HCT116 (cell line): ENCODE measurements at regions not wholly inside any gene's neighbourhood (a gene's known extent, or its start where the extent isn't known, plus 50 kb on each side); places are given as distances from the start of the nearest gene placed in this dataset.

ENCODE experiments used
- ATAC-seq: fragments of 200-7000 bp; cut with Tn5 transposase; 2 replicates; pipeline ENCODE4 v1.9.1; 2020; ENCODE audit warnings: mild to moderate bottlenecking, moderate library complexity
- BruUV-seq: library from RNA; stranded (reverse); fragments of 400-500 nt; replicated peaks from 2 replicates; lab custom pipeline; 2021; lab: Mats Ljungman, UMichigan
- CTCF ChIA-PET: fragments of 300-600 bp; sonication (Branson Sonifier 250); formaldehyde crosslinking; loops from one replicate; lab custom pipeline; 2021; ENCODE audit warnings: antibody characterized with exemption; lab: Charles Lee
- POLR2A ChIA-PET: fragments of 300-600, 350-600 bp; sonication (Branson Sonifier 250); formaldehyde crosslinking; loops from one replicate; lab custom pipeline; 2021; ENCODE audit warnings: antibody characterized with exemption; lab: Charles Lee
- RAD21 ChIA-PET, 2 experiments: fragments of 300-600 bp; sonication (Branson Sonifier 250); formaldehyde crosslinking; loops; one replicate each; lab custom pipeline; 2023; ENCODE audit warnings: low total read pairs in 2 of 2; ENCODE audit not compliant: uncharacterized antibody in 2 of 2, unreplicated experiment in 2 of 2, low non-redundant PET in 1 of 2; lab: Charles Lee
- DNase-seq: peaks from one replicate; pipeline ENCODE4 v3.0.0-alpha.2; 2010; ENCODE audit warnings: low read depth, low spot score
- H2AFZ ChIP-seq: fragments of 200-600 bp; shearing (Covaris generic), sonication (generic); 2 replicates; pipeline ENCODE4 v1.6.1; 2017; ENCODE audit warnings: low read depth, mixed run types, mixed read lengths, antibody characterized with exemption, low read length; ENCODE audit not compliant: poor library complexity, severe bottlenecking
- H3K27ac ChIP-seq: 2 replicates; pipeline ENCODE4 v1.5.1; 2012; ENCODE audit warnings: low read depth, low read length
- H3K27me3 ChIP-seq: fragments of 200-600 bp; sonication (generic); 2 replicates; pipeline ENCODE4 v1.6.1; 2016; ENCODE audit warnings: mixed run types, low read length, mixed read lengths; ENCODE audit not compliant: insufficient read depth
- H3K36me3 ChIP-seq, 2 experiments: fragments of 200-500 bp in 1 of 2; fragments of 200-600 bp in 1 of 2; sonication (Bioruptor generic) in 1 of 2; sonication (generic) in 1 of 2; 2 replicates each; pipeline versions ENCODE4 v1.5.1 to v1.6.1; 2014 to 2016; ENCODE audit warnings: low read length in 2 of 2, inconsistent platforms in 1 of 2, mixed read lengths in 1 of 2, mixed run types in 1 of 2; ENCODE audit not compliant: insufficient read depth in 2 of 2, control insufficient read depth in 1 of 2
- H3K4me1 ChIP-seq, 2 experiments: fragments of 200-600 bp in 1 of 2; sonication (generic) in 1 of 2; 2 replicates each; pipeline versions ENCODE4 v1.5.1 to v1.6.1; 2012 to 2017; ENCODE audit warnings: low read length in 2 of 2, inconsistent platforms in 1 of 2, mild to moderate bottlenecking in 1 of 2, mixed read lengths in 1 of 2, mixed run types in 1 of 2, moderate library complexity in 1 of 2; ENCODE audit not compliant: insufficient read depth in 2 of 2, control insufficient read depth in 1 of 2
- H3K4me2 ChIP-seq: fragments of 200-600 bp; sonication (generic); 2 replicates; pipeline ENCODE4 v1.6.1; 2017; ENCODE audit warnings: mixed run types, low read length, mixed read lengths
- H3K4me3 ChIP-seq, 2 experiments: fragments of 200-600 bp in 1 of 2; sonication (generic) in 1 of 2; replicated peaks in 1 of 2; 2 replicates each; pipeline ENCODE4 v1.5.1; 2011 to 2016; ENCODE audit warnings: low read length in 2 of 2, control low read depth in 1 of 2, low read depth in 1 of 2, mild to moderate bottlenecking in 1 of 2, mixed read lengths in 1 of 2, mixed run types in 1 of 2
- H3K79me2 ChIP-seq: fragments of 200-600 bp; sonication (generic); 2 replicates; pipeline ENCODE4 v1.6.1; 2017; ENCODE audit warnings: mild to moderate bottlenecking, mixed run types, low read length, moderate library complexity, mixed read lengths; ENCODE audit not compliant: insufficient read depth
- H3K9ac ChIP-seq: fragments of 200-600 bp; sonication (generic); 2 replicates; pipeline ENCODE4 v1.6.1; 2016; ENCODE audit warnings: low read length, mixed read lengths
- H3K9me2 ChIP-seq: fragments of 200-600 bp; sonication (generic), shearing (Covaris generic); 2 replicates; pipeline ENCODE4 v1.6.1; 2017; ENCODE audit warnings: mixed run types, mild to moderate bottlenecking, moderate library complexity; ENCODE audit not compliant: insufficient read depth
- H3K9me3 ChIP-seq, 2 experiments: fragments of 200-500 bp in 1 of 2; fragments of 200-600 bp in 1 of 2; sonication (Bioruptor generic) in 1 of 2; sonication (generic) in 1 of 2; 2 replicates each; pipeline ENCODE4 v1.6.1; 2014 to 2017; ENCODE audit warnings: low read length in 2 of 2, mixed read lengths in 2 of 2, inconsistent platforms in 1 of 2, low read depth in 1 of 2, mild to moderate bottlenecking in 1 of 2, mixed run types in 1 of 2, moderate library complexity in 1 of 2; ENCODE audit not compliant: control insufficient read depth in 1 of 2, insufficient read depth in 1 of 2
- H4K20me1 ChIP-seq: fragments of 200-600 bp; sonication (generic), shearing (Covaris generic); 2 replicates; pipeline ENCODE4 v1.6.1; 2017; ENCODE audit warnings: mixed run types, mild to moderate bottlenecking, moderate library complexity; ENCODE audit not compliant: insufficient read depth
- CBX3 ChIP-seq: IDR thresholded peaks from 2 replicates; pipeline ENCODE4 v1.6.1; 2012; ENCODE audit warnings: low read depth
- CEBPB ChIP-seq: IDR thresholded peaks from 2 replicates; pipeline ENCODE4 v1.6.1; 2012; ENCODE audit warnings: low read depth
- EGR1 ChIP-seq: IDR thresholded peaks from 2 replicates; pipeline ENCODE4 v1.6.1; 2012; ENCODE audit warnings: low read depth
- ELF1 ChIP-seq: IDR thresholded peaks from 2 replicates; pipeline ENCODE4 v1.6.1; 2012; ENCODE audit warnings: low read depth, borderline replicate concordance
- EZH2 ChIP-seq: fragments of 200-600 bp; sonication (generic); IDR thresholded peaks from 2 replicates; pipeline ENCODE4 v1.6.1; 2017; ENCODE audit warnings: antibody characterized with exemption, mixed run types
- EZH2phosphoT487 ChIP-seq: fragments of 200-600 bp; IDR thresholded peaks from 2 replicates; pipeline ENCODE4 v1.6.1; 2018; ENCODE audit warnings: antibody characterized with exemption, borderline replicate concordance
- FOSL1 ChIP-seq: IDR thresholded peaks from 2 replicates; pipeline ENCODE4 v1.6.1; 2012; ENCODE audit warnings: low read depth
- JUND ChIP-seq: IDR thresholded peaks from 2 replicates; pipeline ENCODE4 v1.6.1; 2012
- RAD21 ChIP-seq: IDR thresholded peaks from 2 replicates; pipeline ENCODE4 v1.6.1; 2012; ENCODE audit warnings: low read depth, mild to moderate bottlenecking
- SP1 ChIP-seq: IDR thresholded peaks from 2 replicates; pipeline ENCODE4 v1.6.1; 2012; ENCODE audit warnings: low read depth
- SRF ChIP-seq: IDR thresholded peaks from 2 replicates; pipeline ENCODE4 v1.6.1; 2012; ENCODE audit warnings: low read depth
- TCF7L2 ChIP-seq: IDR thresholded peaks from 2 replicates; pipeline ENCODE4 v1.7.0; 2011; ENCODE audit warnings: borderline replicate concordance, inconsistent platforms; ENCODE audit not compliant: insufficient read depth, insufficient read length; ENCODE audit errors: extremely low read depth
- YY1 ChIP-seq: IDR thresholded peaks from 2 replicates; pipeline ENCODE4 v1.6.1; 2011; ENCODE audit warnings: low read length, low read depth, moderate library complexity, mild to moderate bottlenecking; ENCODE audit not compliant: insufficient replicate concordance; ENCODE audit errors: extremely low read depth
- ZFX ChIP-seq: fragments of 450-650 bp; IDR thresholded peaks from 2 replicates; pipeline ENCODE4 v1.6.1; 2017
- intact Hi-C: fragments of 100-400 bp; cut with micrococcal nuclease; formaldehyde crosslinking; loops from 2 replicates; pipeline ENCODE4 v1.10.0; 2022
- TF ChIP-seq, protein P1 (sequence below), 3 experiments: fragments of 200-600 bp in 1 of 3; sonication (generic) in 1 of 3; IDR thresholded peaks in 2 of 3; conservative IDR thresholded peaks in 1 of 3; 2 replicates each; pipeline ENCODE4 v1.5.1; 2012 to 2017; ENCODE audit warnings: low read depth in 2 of 3, low read length in 2 of 3, antibody characterized with exemption in 1 of 3, borderline replicate concordance in 1 of 3, control low read depth in 1 of 3, mild to moderate bottlenecking in 1 of 3, mixed read lengths in 1 of 3, mixed run types in 1 of 3, moderate library complexity in 1 of 3; ENCODE audit not compliant: insufficient read depth in 1 of 3
- TF ChIP-seq, protein P2 (sequence below): IDR thresholded peaks from 2 replicates; pipeline ENCODE4 v1.6.1; 2012
- TF ChIP-seq, protein P3 (sequence below): IDR thresholded peaks from 2 replicates; pipeline ENCODE4 v1.6.1; 2012
- TF ChIP-seq, protein P4 (sequence below): IDR thresholded peaks from 2 replicates; pipeline ENCODE4 v1.6.1; 2011; ENCODE audit warnings: mild to moderate bottlenecking, low read length, moderate library complexity; ENCODE audit not compliant: insufficient replicate concordance; ENCODE audit errors: extremely low read depth

DNA sequence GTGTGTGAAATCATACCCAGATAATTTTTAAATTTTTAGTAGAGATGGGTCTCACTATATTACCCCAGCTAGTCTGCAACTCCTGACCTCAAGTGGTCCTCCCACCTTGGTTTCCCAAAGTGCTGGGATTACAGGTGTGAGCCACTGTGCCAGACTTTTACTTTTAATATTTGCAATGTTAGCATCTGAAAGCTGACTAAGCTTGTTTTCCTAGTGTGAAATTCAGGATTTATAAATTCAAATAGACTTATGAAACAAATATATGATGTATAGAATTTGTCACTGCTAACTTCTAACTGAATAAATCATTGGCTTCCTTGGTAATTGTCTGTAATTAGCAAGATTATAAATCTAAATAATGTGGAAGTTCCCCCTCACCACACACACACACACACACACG is 58.8 kb upstream of the SLC22A23 start:
- Histone ChIP-seq H3K4me1 (peaks cover 22 to 36% of the 10 kb centered on the region in 2 experiments), H3K27me3 (no peaks in the 10 kb centered on the region)
- BruUV-seq: no TSS peak
- TF ChIP-seq, protein P1, sequence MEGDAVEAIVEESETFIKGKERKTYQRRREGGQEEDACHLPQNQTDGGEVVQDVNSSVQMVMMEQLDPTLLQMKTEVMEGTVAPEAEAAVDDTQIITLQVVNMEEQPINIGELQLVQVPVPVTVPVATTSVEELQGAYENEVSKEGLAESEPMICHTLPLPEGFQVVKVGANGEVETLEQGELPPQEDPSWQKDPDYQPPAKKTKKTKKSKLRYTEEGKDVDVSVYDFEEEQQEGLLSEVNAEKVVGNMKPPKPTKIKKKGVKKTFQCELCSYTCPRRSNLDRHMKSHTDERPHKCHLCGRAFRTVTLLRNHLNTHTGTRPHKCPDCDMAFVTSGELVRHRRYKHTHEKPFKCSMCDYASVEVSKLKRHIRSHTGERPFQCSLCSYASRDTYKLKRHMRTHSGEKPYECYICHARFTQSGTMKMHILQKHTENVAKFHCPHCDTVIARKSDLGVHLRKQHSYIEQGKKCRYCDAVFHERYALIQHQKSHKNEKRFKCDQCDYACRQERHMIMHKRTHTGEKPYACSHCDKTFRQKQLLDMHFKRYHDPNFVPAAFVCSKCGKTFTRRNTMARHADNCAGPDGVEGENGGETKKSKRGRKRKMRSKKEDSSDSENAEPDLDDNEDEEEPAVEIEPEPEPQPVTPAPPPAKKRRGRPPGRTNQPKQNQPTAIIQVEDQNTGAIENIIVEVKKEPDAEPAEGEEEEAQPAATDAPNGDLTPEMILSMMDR (IDR thresholded peaks at IDR 0.05 in 2 of 3, conservative IDR thresholded peaks at IDR 0.05 in 1 of 3; ENCODE audit: borderline replicate concordance in 1 of 3, insufficient read depth in 1 of 3, low read depth in 2 of 3, low read length in 2 of 3): no peak
- TF ChIP-seq TCF7L2 (no peak), ELF1 (no peak), EZH2phosphoT487 (no peak), CBX3 (no peak), EGR1 (no peak), CEBPB (no peak), SRF (no peak), RAD21 (no peak), FOSL1 (no peak), JUND (no peak), EZH2 (no peak), SP1 (no peak), ZFX (no peak), YY1 (no peak)
- TF ChIP-seq, protein P2, sequence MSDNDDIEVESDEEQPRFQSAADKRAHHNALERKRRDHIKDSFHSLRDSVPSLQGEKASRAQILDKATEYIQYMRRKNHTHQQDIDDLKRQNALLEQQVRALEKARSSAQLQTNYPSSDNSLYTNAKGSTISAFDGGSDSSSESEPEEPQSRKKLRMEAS: no peak
- TF ChIP-seq, protein P3, sequence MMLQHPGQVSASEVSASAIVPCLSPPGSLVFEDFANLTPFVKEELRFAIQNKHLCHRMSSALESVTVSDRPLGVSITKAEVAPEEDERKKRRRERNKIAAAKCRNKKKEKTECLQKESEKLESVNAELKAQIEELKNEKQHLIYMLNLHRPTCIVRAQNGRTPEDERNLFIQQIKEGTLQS: no peak
- TF ChIP-seq, protein P4, sequence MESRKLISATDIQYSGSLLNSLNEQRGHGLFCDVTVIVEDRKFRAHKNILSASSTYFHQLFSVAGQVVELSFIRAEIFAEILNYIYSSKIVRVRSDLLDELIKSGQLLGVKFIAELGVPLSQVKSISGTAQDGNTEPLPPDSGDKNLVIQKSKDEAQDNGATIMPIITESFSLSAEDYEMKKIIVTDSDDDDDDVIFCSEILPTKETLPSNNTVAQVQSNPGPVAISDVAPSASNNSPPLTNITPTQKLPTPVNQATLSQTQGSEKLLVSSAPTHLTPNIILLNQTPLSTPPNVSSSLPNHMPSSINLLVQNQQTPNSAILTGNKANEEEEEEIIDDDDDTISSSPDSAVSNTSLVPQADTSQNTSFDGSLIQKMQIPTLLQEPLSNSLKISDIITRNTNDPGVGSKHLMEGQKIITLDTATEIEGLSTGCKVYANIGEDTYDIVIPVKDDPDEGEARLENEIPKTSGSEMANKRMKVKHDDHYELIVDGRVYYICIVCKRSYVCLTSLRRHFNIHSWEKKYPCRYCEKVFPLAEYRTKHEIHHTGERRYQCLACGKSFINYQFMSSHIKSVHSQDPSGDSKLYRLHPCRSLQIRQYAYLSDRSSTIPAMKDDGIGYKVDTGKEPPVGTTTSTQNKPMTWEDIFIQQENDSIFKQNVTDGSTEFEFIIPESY: no peak
- TF ChIP-seq, all 23 proteins: peak for 0
- no peak overlapping the region for H3K4me2 ChIP-seq
- no peak for ATAC-seq
- RAD21 ChIA-PET: interaction anchor here in 1 of 2 experiments (0.7 kb wide), 1 partner anchor 26 kb away, joined by 3 read pairs; no protein-coding TSS in a partner anchor
- H4K20me1 ChIP-seq: no peaks in the 10 kb centered on the region
- no peaks in the 10 kb centered on the region for H3K9me3 ChIP-seq
- H3K4me3 ChIP-seq: no peak overlapping the region
- CTCF ChIA-PET: no interaction called here
- no peaks in the 10 kb centered on the region for H3K79me2 ChIP-seq
- no peak overlapping the region for H3K9ac ChIP-seq
- POLR2A ChIA-PET: no interaction called here
- no peaks in the 10 kb centered on the region for H3K9me2 ChIP-seq
- DNase-seq: no peak
- no peak overlapping the region for H3K27ac ChIP-seq
- no peak overlapping the region for H2AFZ ChIP-seq
- no peaks in the 10 kb centered on the region for H3K36me3 ChIP-seq
- intact Hi-C loops: no loop called here
